ENCODE measurements at regions not wholly inside any gene's neighbourhood (a gene's known extent, or its start where the extent isn't known, plus 50 kb on each side); places are given as distances from the start of the nearest gene placed in this dataset.
"Not testable (repeated sequence)": the region's sequence is repeated elsewhere in the genome, so short reads cannot be mapped to it uniquely, and the experiment has no call there.

- no peak for DNase-seq (ENCODE audit: low spot score)
Measured at GRCh38 chr2:4139316-4139715, 435.9 kb downstream of the DCDC2C start.

GRCh38 chr2:4139731-4140130, 436.4 kb downstream of the DCDC2C start:
- DNase-seq (ENCODE audit: low spot score), result no peak

- DNase-seq (ENCODE audit: low spot score), result no peak
Measured at GRCh38 chr2:4140281-4140970, 437.1 kb downstream of the DCDC2C start.

- DNase-seq (ENCODE audit: low spot score), result no peak
Measured at GRCh38 chr2:4144731-4145130, 441.4 kb downstream of the DCDC2C start.

DNA sequence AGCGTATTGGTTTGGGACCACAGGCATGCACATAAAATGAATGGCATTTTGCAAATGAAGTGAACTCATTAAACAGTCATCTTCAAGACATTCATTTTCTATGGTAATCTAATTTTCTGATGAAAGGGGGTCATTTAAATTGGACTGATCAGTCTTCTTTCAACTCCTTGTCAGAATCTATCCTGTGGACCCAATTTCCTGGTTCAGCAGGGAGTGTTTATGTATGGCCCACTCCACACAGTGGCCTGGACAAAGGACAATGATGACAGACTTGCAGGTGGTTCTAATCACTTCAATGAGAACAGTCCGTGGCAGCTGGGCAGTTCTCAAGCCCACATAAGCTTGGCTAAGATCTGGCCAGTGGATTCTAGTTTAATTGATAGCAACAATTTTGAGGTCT, 448.1 kb downstream of the DCDC2C start:
- DNase-seq (ENCODE audit: low spot score), result no peak

- DNase-seq (ENCODE audit: low spot score), result no peak
Measured at GRCh38 chr2:4152051-4152450, 448.7 kb downstream of the DCDC2C start.

DNA sequence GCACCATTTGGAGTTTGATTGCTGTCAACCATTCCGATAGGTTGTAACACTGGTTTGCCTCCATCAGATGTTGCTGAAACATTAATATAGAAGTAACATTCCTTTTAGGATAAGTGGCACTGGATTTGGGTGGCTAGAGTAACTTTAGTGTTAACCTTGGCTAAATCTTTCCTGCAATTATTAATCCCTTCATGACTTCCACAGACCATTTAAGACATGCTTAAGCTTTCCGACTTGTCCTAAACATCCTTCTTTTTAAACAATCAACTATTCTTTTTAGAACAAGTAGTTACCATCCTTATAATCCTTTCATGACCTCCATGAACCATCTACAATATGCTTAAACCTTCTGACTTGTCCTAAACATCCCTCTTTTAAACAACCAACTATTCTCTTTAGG, 465.5 kb downstream of the DCDC2C start:
- DNase-seq (ENCODE audit: low spot score), result no peak

- no peak for DNase-seq (ENCODE audit: low spot score)
Measured at GRCh38 chr2:4174796-4175195, 471.4 kb downstream of the DCDC2C start.

- no peak for DNase-seq (ENCODE audit: low spot score)
Measured at GRCh38 chr2:4175343-4175742, 472.0 kb downstream of the DCDC2C start.

- DNase-seq (ENCODE audit: low spot score), result no peak
Measured at GRCh38 chr2:4180631-4181030, 477.3 kb downstream of the DCDC2C start.

GRCh38 chr2:4181062-4181461, 477.7 kb downstream of the DCDC2C start:
- DNase-seq (ENCODE audit: low spot score), result no peak

- DNase-seq (ENCODE audit: low spot score), result no peak
Measured at GRCh38 chr2:4188561-4188960, 485.2 kb downstream of the DCDC2C start.

DNA sequence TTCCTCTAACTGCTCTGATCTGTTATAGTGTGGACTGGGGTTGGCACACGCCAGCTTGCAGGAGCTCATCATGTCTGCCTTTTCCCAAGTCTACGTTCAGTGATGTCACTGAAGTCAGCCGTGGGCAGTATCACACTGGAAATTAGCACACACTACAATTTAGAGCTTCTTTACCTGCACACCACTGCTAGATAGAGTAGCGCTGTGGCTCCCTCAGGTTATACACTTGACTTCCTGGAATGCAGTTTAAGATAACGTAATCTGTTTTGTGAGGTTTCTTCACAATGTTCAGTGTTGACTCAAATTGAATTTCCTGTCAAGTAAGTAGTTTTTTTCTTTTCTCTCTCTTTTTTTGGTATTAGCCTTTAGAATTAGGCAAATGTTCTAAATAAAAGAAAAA, 487.2 kb downstream of the DCDC2C start:
- DNase-seq (ENCODE audit: low spot score), result no peak

GRCh38 chr2:4192119-4192518, 488.7 kb downstream of the DCDC2C start:
- DNase-seq (ENCODE audit: low spot score), result no peak

DNA sequence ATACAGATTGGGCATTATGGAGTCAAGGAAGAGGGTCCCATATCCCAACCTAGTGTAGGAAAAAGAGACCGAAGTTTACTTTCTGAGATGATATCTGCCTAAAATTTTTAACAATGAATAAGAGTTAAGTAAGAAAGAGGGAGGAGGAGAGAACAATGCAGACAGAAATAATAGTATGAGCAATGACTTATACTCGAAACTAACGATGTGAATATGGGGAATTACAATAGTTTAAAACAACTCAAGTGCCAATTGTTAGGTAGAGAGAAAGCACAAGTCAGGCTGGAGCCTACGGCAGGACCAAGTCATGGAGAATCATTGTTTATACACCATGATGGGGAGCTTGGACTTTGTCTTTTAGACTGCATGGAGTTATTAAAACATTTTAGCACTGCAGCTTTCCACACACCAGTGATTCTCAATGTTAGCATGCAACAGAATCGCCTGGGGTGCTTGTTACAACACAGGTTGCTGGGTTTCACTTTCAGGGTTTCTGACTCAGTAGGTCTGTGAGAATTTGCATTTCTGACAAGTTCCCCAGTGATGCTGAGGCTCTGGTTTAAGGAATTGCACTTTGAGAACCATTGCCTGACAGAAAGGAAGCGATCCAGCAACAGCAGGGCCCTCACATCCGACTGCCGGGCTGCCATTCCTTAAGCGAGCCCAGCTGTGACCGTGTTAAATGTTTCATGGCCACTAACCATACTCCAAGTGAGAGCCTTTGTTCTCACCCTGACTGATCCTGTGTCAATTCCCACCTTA, 511.2 kb downstream of the DCDC2C start:
- no peak for DNase-seq (ENCODE audit: low spot score)

DNA sequence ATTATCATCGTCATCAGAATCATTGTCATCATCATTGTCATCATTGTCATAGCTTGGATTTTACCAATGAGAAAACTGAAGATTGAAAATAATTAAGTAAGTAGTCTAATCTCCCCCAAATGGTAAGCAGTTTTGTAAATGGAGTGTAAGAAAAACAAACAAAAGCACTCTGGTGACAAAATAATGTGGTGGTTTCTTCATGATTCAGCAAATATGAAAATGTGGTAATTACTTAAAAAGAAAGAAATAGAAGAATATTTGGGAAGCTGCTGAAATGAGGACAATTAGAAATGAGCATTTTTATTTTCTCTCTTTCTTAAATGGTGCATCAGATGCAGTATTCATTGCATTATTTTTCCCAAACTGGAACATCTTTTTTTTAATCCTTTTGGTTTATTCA, 514.4 kb downstream of the DCDC2C start:
- no peak for DNase-seq (ENCODE audit: low spot score)

- no peak for DNase-seq (ENCODE audit: low spot score)
Measured at GRCh38 chr2:4219101-4219500, 515.7 kb downstream of the DCDC2C start.

DNA sequence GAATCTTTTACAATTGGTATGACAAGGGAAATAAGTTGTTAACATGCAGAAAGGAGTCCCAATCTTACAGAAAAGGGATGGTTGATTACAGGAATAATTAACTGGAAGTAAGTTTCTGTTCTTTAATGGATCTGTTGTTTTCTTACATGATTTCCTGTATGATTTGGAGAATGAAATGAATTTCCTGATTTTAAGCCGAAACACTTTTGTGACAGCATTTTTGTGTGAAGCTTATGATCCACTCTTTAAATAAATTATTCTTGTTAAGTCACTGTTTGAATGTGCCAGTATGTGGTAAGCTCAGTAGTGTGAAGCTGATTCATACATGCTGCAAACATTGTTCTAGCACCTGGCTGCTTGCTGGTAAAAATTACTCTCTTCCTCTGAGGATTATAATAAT, 516.2 kb downstream of the DCDC2C start:
- DNase-seq (ENCODE audit: low spot score), result no peak

GRCh38 chr2:4221434-4221833, 518.1 kb downstream of the DCDC2C start:
- DNase-seq (ENCODE audit: low spot score), result no peak

DNA sequence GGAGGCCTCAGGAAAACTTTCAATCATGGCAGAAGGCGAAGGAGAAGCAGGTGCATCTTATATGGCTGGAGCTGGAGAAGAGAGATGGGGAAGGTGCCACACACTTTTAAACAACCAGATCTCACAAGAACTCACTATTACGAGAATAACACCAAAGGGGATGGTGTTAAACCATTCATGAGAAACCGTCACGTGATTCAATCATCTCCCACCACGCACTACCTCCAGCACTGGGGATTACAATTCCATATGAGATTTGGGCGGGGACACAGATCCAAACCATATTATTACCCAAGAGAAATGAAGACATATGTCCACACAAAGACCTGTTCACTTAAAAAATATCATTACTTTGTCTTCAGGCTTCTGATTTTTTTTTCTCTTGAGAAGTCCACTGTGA, 518.5 kb downstream of the DCDC2C start:
- no peak for DNase-seq (ENCODE audit: low spot score)

DNA sequence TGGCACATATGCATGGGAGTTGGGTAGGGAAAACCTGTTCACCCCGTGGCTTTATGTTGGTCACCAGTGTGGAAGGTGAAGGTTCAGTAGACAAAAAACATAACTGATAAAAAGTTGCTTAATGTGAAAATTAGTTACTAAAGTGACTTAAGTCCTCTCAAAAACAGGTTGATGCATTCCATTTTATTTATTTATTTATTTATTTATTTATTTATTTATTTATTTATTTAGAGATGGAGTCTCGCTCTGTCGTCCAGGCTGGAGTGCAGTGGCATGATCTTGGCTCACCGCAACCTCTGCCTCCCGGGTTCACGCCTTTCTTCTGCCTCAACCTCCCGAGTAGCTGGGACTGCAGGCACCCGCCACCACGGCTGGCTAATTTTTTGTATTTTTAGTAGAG, 541.0 kb downstream of the DCDC2C start:
- DNase-seq (ENCODE audit: low spot score), result not testable (repeated sequence)

- no peak for DNase-seq (ENCODE audit: low spot score)
Measured at GRCh38 chr2:4246364-4247131, 543.2 kb downstream of the DCDC2C start.

- no peak for DNase-seq (ENCODE audit: low spot score)
Measured at GRCh38 chr2:4247791-4248190, 544.4 kb downstream of the DCDC2C start.
